Testis (tissue), 2 donors: ENCODE measurements at regions not wholly inside any gene's neighbourhood (a gene's known extent, or its start where the extent isn't known, plus 50 kb on each side); places are given as distances from the start of the nearest gene placed in this dataset.

ENCODE experiments used
- POLR2A ChIP-seq: fragments of 450-650 bp; IDR thresholded peaks from one replicate; pipeline ENCODE4 v1.6.1; 2017; ENCODE audit warnings: antibody characterized with exemption, mild to moderate bottlenecking, moderate library complexity
- TF ChIP-seq, protein P1 (sequence below), 3 experiments: fragments of 450-650 bp in 2 of 3; fragments of 200-600 bp in 1 of 3; sonication (generic) in 1 of 3; IDR thresholded peaks; one replicate each; pipeline ENCODE4 v1.5.1; 2016 to 2019; ENCODE audit warnings: antibody characterized with exemption in 3 of 3, mild to moderate bottlenecking in 2 of 3, moderate library complexity in 1 of 3

DNA sequence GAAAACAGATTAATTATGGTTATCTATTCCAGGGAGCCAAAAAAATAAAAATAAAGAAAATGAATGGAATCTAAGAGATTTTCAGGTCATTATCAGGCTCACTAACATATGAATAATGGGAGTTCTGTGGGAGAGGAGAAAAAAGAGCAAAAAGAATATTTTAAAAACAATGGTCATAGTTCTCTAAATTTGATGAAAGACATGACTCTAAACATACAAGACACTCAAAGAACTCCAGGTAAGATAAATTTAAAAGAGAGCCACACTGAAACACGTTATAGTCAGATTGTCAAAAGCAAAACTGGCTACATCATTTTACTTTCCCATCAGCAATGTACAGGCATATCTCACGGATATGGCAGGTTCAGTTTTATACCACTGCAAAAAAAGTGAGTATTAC, 520.0 kb downstream of the ANKRD50 start:
- TF ChIP-seq POLR2A, result no peak
- TF ChIP-seq, protein P1, sequence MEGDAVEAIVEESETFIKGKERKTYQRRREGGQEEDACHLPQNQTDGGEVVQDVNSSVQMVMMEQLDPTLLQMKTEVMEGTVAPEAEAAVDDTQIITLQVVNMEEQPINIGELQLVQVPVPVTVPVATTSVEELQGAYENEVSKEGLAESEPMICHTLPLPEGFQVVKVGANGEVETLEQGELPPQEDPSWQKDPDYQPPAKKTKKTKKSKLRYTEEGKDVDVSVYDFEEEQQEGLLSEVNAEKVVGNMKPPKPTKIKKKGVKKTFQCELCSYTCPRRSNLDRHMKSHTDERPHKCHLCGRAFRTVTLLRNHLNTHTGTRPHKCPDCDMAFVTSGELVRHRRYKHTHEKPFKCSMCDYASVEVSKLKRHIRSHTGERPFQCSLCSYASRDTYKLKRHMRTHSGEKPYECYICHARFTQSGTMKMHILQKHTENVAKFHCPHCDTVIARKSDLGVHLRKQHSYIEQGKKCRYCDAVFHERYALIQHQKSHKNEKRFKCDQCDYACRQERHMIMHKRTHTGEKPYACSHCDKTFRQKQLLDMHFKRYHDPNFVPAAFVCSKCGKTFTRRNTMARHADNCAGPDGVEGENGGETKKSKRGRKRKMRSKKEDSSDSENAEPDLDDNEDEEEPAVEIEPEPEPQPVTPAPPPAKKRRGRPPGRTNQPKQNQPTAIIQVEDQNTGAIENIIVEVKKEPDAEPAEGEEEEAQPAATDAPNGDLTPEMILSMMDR (IDR thresholded peaks at IDR 0.05), result no peak
